HCT116 (cell line): ENCODE measurements at regions not wholly inside any gene's neighbourhood (a gene's known extent, or its start where the extent isn't known, plus 50 kb on each side); places are given as distances from the start of the nearest gene placed in this dataset.

ENCODE experiments used
- ATAC-seq: fragments of 200-7000 bp; cut with Tn5 transposase; 2 replicates; pipeline ENCODE4 v1.9.1; 2020; ENCODE audit warnings: mild to moderate bottlenecking, moderate library complexity
- BruUV-seq: library from RNA; stranded (reverse); fragments of 400-500 nt; replicated peaks from 2 replicates; lab custom pipeline; 2021; lab: Mats Ljungman, UMichigan
- CTCF ChIA-PET: fragments of 300-600 bp; sonication (Branson Sonifier 250); formaldehyde crosslinking; loops from one replicate; lab custom pipeline; 2021; ENCODE audit warnings: antibody characterized with exemption; lab: Charles Lee
- POLR2A ChIA-PET: fragments of 300-600, 350-600 bp; sonication (Branson Sonifier 250); formaldehyde crosslinking; loops from one replicate; lab custom pipeline; 2021; ENCODE audit warnings: antibody characterized with exemption; lab: Charles Lee
- RAD21 ChIA-PET, 2 experiments: fragments of 300-600 bp; sonication (Branson Sonifier 250); formaldehyde crosslinking; loops; one replicate each; lab custom pipeline; 2023; ENCODE audit warnings: low total read pairs in 2 of 2; ENCODE audit not compliant: uncharacterized antibody in 2 of 2, unreplicated experiment in 2 of 2, low non-redundant PET in 1 of 2; lab: Charles Lee
- DNase-seq: peaks from one replicate; pipeline ENCODE4 v3.0.0-alpha.2; 2010; ENCODE audit warnings: low read depth, low spot score
- H2AFZ ChIP-seq: fragments of 200-600 bp; shearing (Covaris generic), sonication (generic); 2 replicates; pipeline ENCODE4 v1.6.1; 2017; ENCODE audit warnings: low read depth, mixed run types, mixed read lengths, antibody characterized with exemption, low read length; ENCODE audit not compliant: poor library complexity, severe bottlenecking
- H3K27ac ChIP-seq: 2 replicates; pipeline ENCODE4 v1.5.1; 2012; ENCODE audit warnings: low read depth, low read length
- H3K27me3 ChIP-seq: fragments of 200-600 bp; sonication (generic); 2 replicates; pipeline ENCODE4 v1.6.1; 2016; ENCODE audit warnings: mixed run types, low read length, mixed read lengths; ENCODE audit not compliant: insufficient read depth
- H3K36me3 ChIP-seq, 2 experiments: fragments of 200-500 bp in 1 of 2; fragments of 200-600 bp in 1 of 2; sonication (Bioruptor generic) in 1 of 2; sonication (generic) in 1 of 2; 2 replicates each; pipeline versions ENCODE4 v1.5.1 to v1.6.1; 2014 to 2016; ENCODE audit warnings: low read length in 2 of 2, inconsistent platforms in 1 of 2, mixed read lengths in 1 of 2, mixed run types in 1 of 2; ENCODE audit not compliant: insufficient read depth in 2 of 2, control insufficient read depth in 1 of 2
- H3K4me1 ChIP-seq, 2 experiments: fragments of 200-600 bp in 1 of 2; sonication (generic) in 1 of 2; 2 replicates each; pipeline versions ENCODE4 v1.5.1 to v1.6.1; 2012 to 2017; ENCODE audit warnings: low read length in 2 of 2, inconsistent platforms in 1 of 2, mild to moderate bottlenecking in 1 of 2, mixed read lengths in 1 of 2, mixed run types in 1 of 2, moderate library complexity in 1 of 2; ENCODE audit not compliant: insufficient read depth in 2 of 2, control insufficient read depth in 1 of 2
- H3K4me2 ChIP-seq: fragments of 200-600 bp; sonication (generic); 2 replicates; pipeline ENCODE4 v1.6.1; 2017; ENCODE audit warnings: mixed run types, low read length, mixed read lengths
- H3K4me3 ChIP-seq, 2 experiments: fragments of 200-600 bp in 1 of 2; sonication (generic) in 1 of 2; replicated peaks in 1 of 2; 2 replicates each; pipeline ENCODE4 v1.5.1; 2011 to 2016; ENCODE audit warnings: low read length in 2 of 2, control low read depth in 1 of 2, low read depth in 1 of 2, mild to moderate bottlenecking in 1 of 2, mixed read lengths in 1 of 2, mixed run types in 1 of 2
- H3K79me2 ChIP-seq: fragments of 200-600 bp; sonication (generic); 2 replicates; pipeline ENCODE4 v1.6.1; 2017; ENCODE audit warnings: mild to moderate bottlenecking, mixed run types, low read length, moderate library complexity, mixed read lengths; ENCODE audit not compliant: insufficient read depth
- H3K9ac ChIP-seq: fragments of 200-600 bp; sonication (generic); 2 replicates; pipeline ENCODE4 v1.6.1; 2016; ENCODE audit warnings: low read length, mixed read lengths
- H3K9me2 ChIP-seq: fragments of 200-600 bp; sonication (generic), shearing (Covaris generic); 2 replicates; pipeline ENCODE4 v1.6.1; 2017; ENCODE audit warnings: mixed run types, mild to moderate bottlenecking, moderate library complexity; ENCODE audit not compliant: insufficient read depth
- H3K9me3 ChIP-seq, 2 experiments: fragments of 200-500 bp in 1 of 2; fragments of 200-600 bp in 1 of 2; sonication (Bioruptor generic) in 1 of 2; sonication (generic) in 1 of 2; 2 replicates each; pipeline ENCODE4 v1.6.1; 2014 to 2017; ENCODE audit warnings: low read length in 2 of 2, mixed read lengths in 2 of 2, inconsistent platforms in 1 of 2, low read depth in 1 of 2, mild to moderate bottlenecking in 1 of 2, mixed run types in 1 of 2, moderate library complexity in 1 of 2; ENCODE audit not compliant: control insufficient read depth in 1 of 2, insufficient read depth in 1 of 2
- H4K20me1 ChIP-seq: fragments of 200-600 bp; sonication (generic), shearing (Covaris generic); 2 replicates; pipeline ENCODE4 v1.6.1; 2017; ENCODE audit warnings: mixed run types, mild to moderate bottlenecking, moderate library complexity; ENCODE audit not compliant: insufficient read depth
- ATF3 ChIP-seq: IDR thresholded peaks from 2 replicates; pipeline ENCODE4 v1.6.1; 2012
- CEBPB ChIP-seq: IDR thresholded peaks from 2 replicates; pipeline ENCODE4 v1.6.1; 2012; ENCODE audit warnings: low read depth
- CTCF ChIP-seq, 3 experiments: fragments of 200-600 bp in 1 of 3; sonication (generic) in 1 of 3; IDR thresholded peaks in 2 of 3; conservative IDR thresholded peaks in 1 of 3; 2 replicates each; pipeline ENCODE4 v1.5.1; 2012 to 2017; ENCODE audit warnings: low read depth in 2 of 3, low read length in 2 of 3, antibody characterized with exemption in 1 of 3, borderline replicate concordance in 1 of 3, control low read depth in 1 of 3, mild to moderate bottlenecking in 1 of 3, mixed read lengths in 1 of 3, mixed run types in 1 of 3, moderate library complexity in 1 of 3; ENCODE audit not compliant: insufficient read depth in 1 of 3
- JUND ChIP-seq: IDR thresholded peaks from 2 replicates; pipeline ENCODE4 v1.6.1; 2012
- MAX ChIP-seq: IDR thresholded peaks from 2 replicates; pipeline ENCODE4 v1.6.1; 2012
- POLR2A ChIP-seq: IDR thresholded peaks from 2 replicates; pipeline ENCODE4 v1.7.0; 2011; ENCODE audit warnings: borderline replicate concordance; ENCODE audit not compliant: insufficient read depth, insufficient read length; ENCODE audit errors: extremely low read depth
- RAD21 ChIP-seq: IDR thresholded peaks from 2 replicates; pipeline ENCODE4 v1.6.1; 2012; ENCODE audit warnings: low read depth, mild to moderate bottlenecking
- REST ChIP-seq: IDR thresholded peaks from 2 replicates; pipeline ENCODE4 v1.6.1; 2012; ENCODE audit warnings: low read depth
- SIN3A ChIP-seq: IDR thresholded peaks from 2 replicates; pipeline ENCODE4 v1.6.1; 2012; ENCODE audit warnings: low read depth
- SP1 ChIP-seq: IDR thresholded peaks from 2 replicates; pipeline ENCODE4 v1.6.1; 2012; ENCODE audit warnings: low read depth
- TCF7L2 ChIP-seq: IDR thresholded peaks from 2 replicates; pipeline ENCODE4 v1.7.0; 2011; ENCODE audit warnings: borderline replicate concordance, inconsistent platforms; ENCODE audit not compliant: insufficient read depth, insufficient read length; ENCODE audit errors: extremely low read depth
- YY1 ChIP-seq: IDR thresholded peaks from 2 replicates; pipeline ENCODE4 v1.6.1; 2011; ENCODE audit warnings: low read length, low read depth, moderate library complexity, mild to moderate bottlenecking; ENCODE audit not compliant: insufficient replicate concordance; ENCODE audit errors: extremely low read depth
- intact Hi-C: fragments of 100-400 bp; cut with micrococcal nuclease; formaldehyde crosslinking; loops from 2 replicates; pipeline ENCODE4 v1.10.0; 2022

GRCh38 chr3:88628901-88629300, 478.5 kb upstream of the EPHA3 start:
- Histone ChIP-seq H3K27ac (no peak overlapping the region), H3K79me2 (no peaks in the 10 kb centered on the region), H3K4me3 (no peak overlapping the region), H3K4me1 (no peaks in the 10 kb centered on the region), H3K9me2 (no peaks in the 10 kb centered on the region), H2AFZ (no peak overlapping the region), H3K9me3 (peaks cover 11 to 14% of the 10 kb centered on the region in 2 experiments; a peak in 2 of 4 replicates), H3K36me3 (no peaks in the 10 kb centered on the region), H3K4me2 (no peak overlapping the region), H3K9ac (no peak overlapping the region), H3K27me3 (no peaks in the 10 kb centered on the region), H4K20me1 (no peaks in the 10 kb centered on the region)
- no TSS peak for BruUV-seq
- intact Hi-C loops: no loop called here
- no peak for DNase-seq
- ATAC-seq: no peak
- TF ChIP-seq YY1 (no peak), RAD21 (no peak), SIN3A (no peak), POLR2A (no peak), ATF3 (no peak), JUND (no peak), CEBPB (no peak), MAX (no peak), TCF7L2 (no peak), CTCF (IDR thresholded peaks at IDR 0.05 in 2 of 3, conservative IDR thresholded peaks at IDR 0.05 in 1 of 3; ENCODE audit: borderline replicate concordance in 1 of 3, insufficient read depth in 1 of 3, low read depth in 2 of 3, low read length in 2 of 3) (no peak), SP1 (no peak), REST (no peak)
- CTCF ChIA-PET: no interaction called here
- RAD21 ChIA-PET: no interaction called here
- POLR2A ChIA-PET: no interaction called here
